Psoas muscle (tissue), 7 donors: ENCODE measurements at regions not wholly inside any gene's neighbourhood (a gene's known extent, or its start where the extent isn't known, plus 50 kb on each side); places are given as distances from the start of the nearest gene placed in this dataset.

Source experiments
- ATAC-seq, 4 donors: fragments of 200-7000 bp; cut with Tn5 transposase; one replicate each; pipeline ENCODE4 v1.9.1; 2020; ENCODE audit warnings: moderate library complexity in 3 of 4, mild to moderate bottlenecking in 2 of 4
- DNase-seq, 2 donors: peaks; one replicate each; pipeline ENCODE4 v3.0.0-alpha.2; 2020
- H3K27ac ChIP-seq: fragments of 200-600 bp; one replicate; pipeline ENCODE4 v1.8.0; 2022
- H3K27me3 ChIP-seq, 3 donors: fragments of 200-600 bp in 1 of 3; one replicate each; pipeline versions ENCODE4 v1.6.1 to v1.8.0; 2013 to 2022; ENCODE audit warnings: low read length in 2 of 3, mild to moderate bottlenecking in 2 of 3, moderate library complexity in 1 of 3; ENCODE audit not compliant: insufficient read depth in 3 of 3
- H3K36me3 ChIP-seq, 2 donors: fragments of 200-600 bp in 1 of 2; one replicate each; pipeline versions ENCODE4 v1.6.1 to v1.8.0; 2013 to 2022; ENCODE audit warnings: low read depth in 1 of 2, mild to moderate bottlenecking in 1 of 2, moderate library complexity in 1 of 2; ENCODE audit not compliant: insufficient read depth in 1 of 2
- H3K4me1 ChIP-seq: fragments of 200-600 bp; one replicate; pipeline ENCODE4 v1.8.0; 2022
- H3K4me3 ChIP-seq: fragments of 200-600 bp; one replicate; pipeline ENCODE4 v1.8.0; 2022; ENCODE audit warnings: mild to moderate bottlenecking
- H3K9me3 ChIP-seq: fragments of 200-600 bp; one replicate; pipeline ENCODE4 v1.8.0; 2022
- CTCF ChIP-seq: fragments of 200-600 bp; IDR thresholded peaks from one replicate; pipeline ENCODE4 v1.8.0; 2022; ENCODE audit warnings: antibody characterized with exemption
- WGBS, 3 donors: extraction: QIAGEN DNeasy Blood & Tissue Kit; methylation state at CpG; one replicate each; pipeline versions ENCODE4 v1.1.6 to v1.1.7; 2013; 5-methylcytosine and 5-hydroxymethylcytosine counted together
- intact Hi-C, 2 donors: fragments of 100-400 bp; cut with DNase I; formaldehyde crosslinking; loops; one replicate each; pipeline versions ENCODE4 v1.11.0 to v1.14.2; 2022
- donor health status: healthy with polysubstance abuse.
- donor health status: DM: no; HTN: no; CAD: no; lungs with moderate emphysema.
- donor health status: Bipolar disorder and iron deficiency.
- donor health status: healthy.
- donor health status: DM: yes; HTN: yes; CAD: no.
- donor health status: DM: no; HTN: no; CAD: no.
- donor health status: DM: yes; HTN: yes; CAD: no.

GRCh38 chr6:9417400-9417799 lies 982.1 kb upstream of the SLC35B3 start:
- no peaks in the 10 kb centered on the region for H3K27me3 ChIP-seq
- intact Hi-C loops: loop anchor here (10.0 kb wide), 2 partner anchors 433 to 713 kb away; no protein-coding TSS in a partner anchor
- no peaks in the 10 kb centered on the region for H3K4me1 ChIP-seq
- no peak for ATAC-seq
- no peak overlapping the region for H3K4me3 ChIP-seq
- TF ChIP-seq CTCF: no peak
- no peak overlapping the region for H3K27ac ChIP-seq
- no peaks in the 10 kb centered on the region for H3K36me3 ChIP-seq
- 75 to 78% (median 77%) methylated on average over 2 of the region's 2 CpGs for WGBS, 3 donors
- H3K9me3 ChIP-seq: no peaks in the 10 kb centered on the region
- DNase-seq: no peak

DNA sequence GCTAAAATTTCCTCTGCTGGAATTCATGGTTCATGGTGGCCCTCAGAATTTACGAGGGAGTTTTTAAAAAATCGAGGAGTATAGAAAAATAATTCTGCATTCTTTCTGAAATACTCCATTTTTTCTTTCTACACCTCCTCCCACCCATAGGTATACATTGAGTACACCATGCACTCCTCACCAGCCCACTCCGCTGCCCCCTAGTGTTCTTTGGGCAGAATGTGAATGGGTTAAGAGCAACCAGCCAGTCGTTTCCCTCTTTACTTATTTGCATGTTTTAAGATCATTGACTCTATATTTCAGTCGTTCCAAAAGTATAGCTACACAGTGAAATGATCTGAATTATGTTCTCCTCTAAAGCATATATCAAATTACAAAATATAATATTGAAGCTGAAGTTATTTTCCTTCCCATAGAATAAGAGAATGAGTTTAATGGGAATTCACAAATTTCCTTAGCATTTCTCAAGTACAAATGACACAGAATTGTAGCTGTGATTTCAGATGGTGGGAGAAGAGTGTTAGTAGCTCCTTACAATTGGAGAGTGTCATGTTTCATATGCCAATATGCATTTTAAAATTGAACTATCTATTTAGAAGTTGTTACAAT lies 977.7 kb upstream of the SLC35B3 start:
- 21 to 32% (median 25%) methylated on average over 5 of the region's 5 CpGs for WGBS, 3 donors
- ATAC-seq: peak in 1 of 4 donors; percentile 61
- Histone ChIP-seq H3K4me1 (no peaks in the 10 kb centered on the region), H3K27ac (no peak overlapping the region), H3K9me3 (no peaks in the 10 kb centered on the region), H3K4me3 (no peak overlapping the region), H3K27me3 (no peaks in the 10 kb centered on the region), H3K36me3 (no peaks in the 10 kb centered on the region)
- TF ChIP-seq CTCF: peak; percentile 58
- peak in 1 of 2 donors; percentile 48 for DNase-seq
- intact Hi-C loops: loop anchor here (5.0 to 10.0 kb wide), 4 partner anchors 161 to 708 kb away; no protein-coding TSS in a partner anchor

DNA sequence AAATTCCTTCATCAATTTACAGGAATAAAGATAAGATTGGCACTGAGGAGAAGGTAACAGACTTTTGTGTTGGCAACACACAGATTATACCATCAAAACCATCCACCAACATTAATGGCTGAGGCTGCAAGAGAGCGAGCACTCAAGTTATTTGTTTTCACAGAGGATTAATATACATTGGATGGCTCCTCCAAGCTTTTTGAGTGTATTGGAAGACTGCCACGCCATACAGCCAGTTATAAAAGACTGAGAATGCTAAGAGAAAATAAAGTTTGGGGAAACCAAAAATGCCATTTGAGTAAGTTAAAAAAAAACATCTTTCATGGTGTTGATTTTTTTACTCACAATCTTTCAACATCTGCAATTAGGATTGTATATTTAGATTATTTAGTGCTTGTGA lies 973.8 kb upstream of the SLC35B3 start:
- TF ChIP-seq CTCF: no peak
- H3K4me1 ChIP-seq: no peaks in the 10 kb centered on the region
- ATAC-seq: no peak
- no peak overlapping the region for H3K27ac ChIP-seq
- no peaks in the 10 kb centered on the region for H3K27me3 ChIP-seq
- intact Hi-C loops: no loop called here
- no peaks in the 10 kb centered on the region for H3K9me3 ChIP-seq
- no peak for DNase-seq
- H3K36me3 ChIP-seq: no peaks in the 10 kb centered on the region
- no peak overlapping the region for H3K4me3 ChIP-seq
- 55 to 68% (median 61%) methylated on average over 2 of the region's 2 CpGs for WGBS, 3 donors

DNA sequence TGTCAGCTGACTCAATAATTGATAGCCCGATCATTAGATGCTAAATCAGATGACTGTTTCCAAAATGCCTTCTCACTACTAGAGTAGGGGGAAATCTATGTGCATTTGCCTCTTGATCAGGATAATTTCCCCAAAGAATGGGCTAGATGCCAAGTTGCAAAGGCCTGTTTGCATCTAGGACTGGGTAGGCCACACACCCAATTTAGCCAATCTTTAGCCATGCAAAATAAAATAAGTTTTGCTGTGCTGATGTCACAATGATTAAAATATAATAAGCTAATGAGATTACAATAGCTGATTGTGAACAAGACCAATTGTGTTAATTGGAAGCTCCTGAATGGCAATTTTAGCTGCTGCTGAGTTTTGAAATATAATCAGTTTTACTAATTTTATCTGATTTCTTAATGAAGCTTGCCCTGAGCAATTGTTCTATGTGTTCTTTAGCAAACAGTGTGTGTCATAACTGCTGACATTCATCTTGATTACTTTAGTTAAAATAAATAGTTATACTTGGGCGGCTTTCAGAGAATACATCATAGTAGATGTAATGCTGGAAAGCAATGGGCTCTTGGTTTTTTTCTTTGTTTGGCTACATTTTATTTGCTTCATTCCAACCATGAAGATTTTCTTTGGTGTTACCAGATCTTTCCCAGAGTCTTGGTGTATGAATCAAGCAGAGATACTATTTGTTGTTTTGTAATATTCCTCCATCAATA lies 973.2 kb upstream of the SLC35B3 start:
- intact Hi-C loops: no loop called here
- no peaks in the 10 kb centered on the region for H3K4me1 ChIP-seq
- no peak overlapping the region for H3K4me3 ChIP-seq
- DNase-seq: no peak
- TF ChIP-seq CTCF: no peak
- WGBS, 3 donors: 93 to 99% (median 97%) methylated on average over 2 of the region's 2 CpGs
- H3K27me3 ChIP-seq: no peaks in the 10 kb centered on the region
- H3K36me3 ChIP-seq: no peaks in the 10 kb centered on the region
- ATAC-seq: no peak
- no peak overlapping the region for H3K27ac ChIP-seq
- H3K9me3 ChIP-seq: no peaks in the 10 kb centered on the region
